ENCODE measurements at regions not wholly inside any gene's neighbourhood (a gene's known extent, or its start where the extent isn't known, plus 50 kb on each side); places are given as distances from the start of the nearest gene placed in this dataset.
A peak's percentile ranks its signal among the peaks of the same experiment; 100 is the strongest.

- 83% methylated on average over 10 of the region's 15 CpGs for WGBS (ENCODE audit: insufficient coverage)
- H3K36me3 Mint-ChIP-seq = no peaks in the 10 kb centered on the region
Measured at GRCh38 chr15:93241696-93242585, 152.9 kb upstream of the RGMA start.

GRCh38 chr15:93239993-93240392 lies 151.0 kb upstream of the RGMA start:
- H3K4me1 ChIP-seq (ENCODE audit: control insufficient read depth in 1 of 2, extremely low read depth in 1 of 2, insufficient read depth in 2 of 2, low read length in 2 of 2) = peaks cover 8 to 11% of the 10 kb centered on the region in 2 experiments
- H3K36me3 Mint-ChIP-seq = no peaks in the 10 kb centered on the region
- ATAC-seq (replicated peaks in 1 of 4) (no peak), DNase-seq (no peak)
- no peak overlapping the region for H3K4me3 ChIP-seq (ENCODE audit: control insufficient read depth in 1 of 2, extremely low read depth in 1 of 2, low read length in 1 of 2)
- no peaks in the 10 kb centered on the region for H3K9me3 ChIP-seq
- no peak overlapping the region for H3K27ac Mint-ChIP-seq
- H3K9me3 Mint-ChIP-seq = no peaks in the 10 kb centered on the region
- no peaks in the 10 kb centered on the region for H3K36me3 ChIP-seq (ENCODE audit: control insufficient read depth in 2 of 2, extremely low read depth in 1 of 2, insufficient read depth in 1 of 2, low read length in 1 of 2)
- peaks cover 13 to 15% (median 13%) of the 10 kb centered on the region in 3 donors for H3K4me1 Mint-ChIP-seq
- H3K4me3 Mint-ChIP-seq = no peak overlapping the region
- H3K27me3 ChIP-seq (replicated peaks in 1 of 2; ENCODE audit: control insufficient read depth in 2 of 2, extremely low read depth in 1 of 2, insufficient read depth in 2 of 2, low read length in 1 of 2) = peaks cover 0 to 29% of the 10 kb centered on the region in 2 experiments
- ChIA-PET CTCF (no interaction called here), POLR2A (no interaction called here)
- peaks cover 3 to 9% of the 10 kb centered on the region in 2 donors for H3K27me3 Mint-ChIP-seq
- H3K27ac ChIP-seq (ENCODE audit: low read length) = no peak overlapping the region
- WGBS (ENCODE audit: insufficient coverage) = 91% methylated on average over 3 of the region's 3 CpGs

More at GRCh38 chr15:93241696-93242585, 152.9 kb upstream of the RGMA start:
- Mint-ChIP-seq H3K27ac (no peak overlapping the region), H3K4me3 (no peak overlapping the region), H3K9me3 (no peaks in the 10 kb centered on the region), H3K4me1 (peaks cover 0 to 2% (median under 1%) of the 10 kb centered on the region in 3 donors), H3K27me3 (peaks cover 0 to 1% of the 10 kb centered on the region in 2 donors)
- ChIA-PET CTCF (no interaction called here), POLR2A (no interaction called here)
- no peaks in the 10 kb centered on the region for H3K4me1 ChIP-seq (ENCODE audit: control insufficient read depth in 1 of 2, extremely low read depth in 1 of 2, insufficient read depth in 2 of 2, low read length in 2 of 2)
- no peak overlapping the region for H3K4me3 ChIP-seq (ENCODE audit: control insufficient read depth in 1 of 2, extremely low read depth in 1 of 2, low read length in 1 of 2)
- no peaks in the 10 kb centered on the region for H3K9me3 ChIP-seq
- H3K27ac ChIP-seq (ENCODE audit: low read length) = no peak overlapping the region
- ATAC-seq (replicated peaks in 1 of 4) = no peak
- H3K27me3 ChIP-seq (replicated peaks in 1 of 2; ENCODE audit: control insufficient read depth in 2 of 2, extremely low read depth in 1 of 2, insufficient read depth in 2 of 2, low read length in 1 of 2) = peaks cover 0 to 34% of the 10 kb centered on the region in 2 experiments
- no peaks in the 10 kb centered on the region for H3K36me3 ChIP-seq (ENCODE audit: control insufficient read depth in 2 of 2, extremely low read depth in 1 of 2, insufficient read depth in 1 of 2, low read length in 1 of 2)
- no peak for DNase-seq

- Mint-ChIP-seq H3K4me1 (peaks cover 13 to 15% (median 13%) of the 10 kb centered on the region in 3 donors), H3K36me3 (no peaks in the 10 kb centered on the region), H3K4me3 (no peak overlapping the region), H3K9me3 (no peaks in the 10 kb centered on the region), H3K27ac (no peak overlapping the region), H3K27me3 (peaks cover 3 to 10% of the 10 kb centered on the region in 2 donors)
- H3K9me3 ChIP-seq = no peaks in the 10 kb centered on the region
- no peaks in the 10 kb centered on the region for H3K36me3 ChIP-seq (ENCODE audit: control insufficient read depth in 2 of 2, extremely low read depth in 1 of 2, insufficient read depth in 1 of 2, low read length in 1 of 2)
- ChIA-PET POLR2A (no interaction called here), CTCF (no interaction called here)
- H3K27ac ChIP-seq (ENCODE audit: low read length) = no peak overlapping the region
- peaks cover 8 to 12% of the 10 kb centered on the region in 2 experiments for H3K4me1 ChIP-seq (ENCODE audit: control insufficient read depth in 1 of 2, extremely low read depth in 1 of 2, insufficient read depth in 2 of 2, low read length in 2 of 2)
- ATAC-seq (replicated peaks in 1 of 4) = no peak
- peaks cover 0 to 26% of the 10 kb centered on the region in 2 experiments for H3K27me3 ChIP-seq (replicated peaks in 1 of 2; ENCODE audit: control insufficient read depth in 2 of 2, extremely low read depth in 1 of 2, insufficient read depth in 2 of 2, low read length in 1 of 2)
- 92% methylated on average over 5 of the region's 8 CpGs for WGBS (ENCODE audit: insufficient coverage)
- no peak for DNase-seq
- no peak overlapping the region for H3K4me3 ChIP-seq (ENCODE audit: control insufficient read depth in 1 of 2, extremely low read depth in 1 of 2, low read length in 1 of 2)
Measured at GRCh38 chr15:93239591-93239990, 150.6 kb upstream of the RGMA start.

GRCh38 chr15:93238641-93239040 lies 149.6 kb upstream of the RGMA start:
- 67% methylated on average over 4 of the region's 8 CpGs for WGBS (ENCODE audit: insufficient coverage)
- Mint-ChIP-seq H3K4me1 (peaks cover 13 to 15% (median 13%) of the 10 kb centered on the region in 3 donors), H3K27me3 (peaks cover 3 to 15% of the 10 kb centered on the region in 2 donors), H3K9me3 (no peaks in the 10 kb centered on the region), H3K27ac (no peak overlapping the region), H3K36me3 (no peaks in the 10 kb centered on the region), H3K4me3 (no peak overlapping the region)
- Histone ChIP-seq H3K4me1 (ENCODE audit: control insufficient read depth in 1 of 2, extremely low read depth in 1 of 2, insufficient read depth in 2 of 2, low read length in 2 of 2) (peaks cover 8 to 14% of the 10 kb centered on the region in 2 experiments), H3K9me3 (no peaks in the 10 kb centered on the region), H3K27ac (ENCODE audit: low read length) (no peak overlapping the region), H3K27me3 (replicated peaks in 1 of 2; ENCODE audit: control insufficient read depth in 2 of 2, extremely low read depth in 1 of 2, insufficient read depth in 2 of 2, low read length in 1 of 2) (peaks cover 0 to 31% of the 10 kb centered on the region in 2 experiments), H3K36me3 (ENCODE audit: control insufficient read depth in 2 of 2, extremely low read depth in 1 of 2, insufficient read depth in 1 of 2, low read length in 1 of 2) (no peaks in the 10 kb centered on the region), H3K4me3 (ENCODE audit: control insufficient read depth in 1 of 2, extremely low read depth in 1 of 2, low read length in 1 of 2) (no peak overlapping the region)
- no peak for DNase-seq
- ChIA-PET CTCF (no interaction called here), POLR2A (no interaction called here)
- no peak for ATAC-seq (replicated peaks in 1 of 4)

- Histone ChIP-seq H3K4me1 (ENCODE audit: control insufficient read depth in 1 of 2, extremely low read depth in 1 of 2, insufficient read depth in 2 of 2, low read length in 2 of 2) (peaks cover 15 to 32% of the 10 kb centered on the region in 2 experiments), H3K4me3 (ENCODE audit: control insufficient read depth in 1 of 2, extremely low read depth in 1 of 2, low read length in 1 of 2) (peak overlapping the region; percentile 12 to 72), H3K9me3 (no peaks in the 10 kb centered on the region), H3K27ac (ENCODE audit: low read length) (no peak overlapping the region), H3K36me3 (ENCODE audit: control insufficient read depth in 2 of 2, extremely low read depth in 1 of 2, insufficient read depth in 1 of 2, low read length in 1 of 2) (no peaks in the 10 kb centered on the region), H3K27me3 (replicated peaks in 1 of 2; ENCODE audit: control insufficient read depth in 2 of 2, extremely low read depth in 1 of 2, insufficient read depth in 2 of 2, low read length in 1 of 2) (peaks cover 0 to 28% of the 10 kb centered on the region in 2 experiments)
- DNase-seq (peak in 1 of 35 experiments; percentile 29), ATAC-seq (replicated peaks in 1 of 4) (no peak)
- WGBS (ENCODE audit: insufficient coverage) = 36% methylated on average over 13 of the region's 17 CpGs
- H3K27me3 Mint-ChIP-seq = peaks cover 9 to 25% of the 10 kb centered on the region in 2 donors
- peaks cover 13 to 19% (median 15%) of the 10 kb centered on the region in 3 donors for H3K4me1 Mint-ChIP-seq
- peak overlapping the region; percentile 60 to 75 (median 62) for H3K4me3 Mint-ChIP-seq
- H3K27ac Mint-ChIP-seq = no peak overlapping the region
- H3K36me3 Mint-ChIP-seq = no peaks in the 10 kb centered on the region
- no peaks in the 10 kb centered on the region for H3K9me3 Mint-ChIP-seq
- CTCF ChIA-PET = no interaction called here
- POLR2A ChIA-PET = interaction anchor here in 1 of 2 donors (0.7 kb wide), 1 partner anchor 84 kb away, joined by 5 read pairs; no protein-coding TSS in a partner anchor
Measured at GRCh38 chr15:93235926-93236780, 147.1 kb upstream of the RGMA start.

- no peak overlapping the region for H3K4me3 Mint-ChIP-seq
- Histone ChIP-seq H3K4me1 (ENCODE audit: control insufficient read depth in 1 of 2, extremely low read depth in 1 of 2, insufficient read depth in 2 of 2, low read length in 2 of 2) (peaks cover 15 to 35% of the 10 kb centered on the region in 2 experiments), H3K4me3 (ENCODE audit: control insufficient read depth in 1 of 2, extremely low read depth in 1 of 2, low read length in 1 of 2) (no peak overlapping the region), H3K36me3 (ENCODE audit: control insufficient read depth in 2 of 2, extremely low read depth in 1 of 2, insufficient read depth in 1 of 2, low read length in 1 of 2) (no peaks in the 10 kb centered on the region), H3K9me3 (no peaks in the 10 kb centered on the region), H3K27me3 (replicated peaks in 1 of 2; ENCODE audit: control insufficient read depth in 2 of 2, extremely low read depth in 1 of 2, insufficient read depth in 2 of 2, low read length in 1 of 2) (peaks cover 0 to 25% of the 10 kb centered on the region in 2 experiments), H3K27ac (ENCODE audit: low read length) (no peak overlapping the region)
- DNase-seq (no peak), ATAC-seq (replicated peaks in 1 of 4) (no peak)
- peaks cover 9 to 28% of the 10 kb centered on the region in 2 donors for H3K27me3 Mint-ChIP-seq
- no peak overlapping the region for H3K27ac Mint-ChIP-seq
- CTCF ChIA-PET = no interaction called here
- H3K4me1 Mint-ChIP-seq = peaks cover 13 to 19% (median 15%) of the 10 kb centered on the region in 3 donors
- WGBS (ENCODE audit: insufficient coverage) = 80% methylated on average over 3 of the region's 5 CpGs
- POLR2A ChIA-PET = no interaction called here
- no peaks in the 10 kb centered on the region for H3K9me3 Mint-ChIP-seq
- H3K36me3 Mint-ChIP-seq = no peaks in the 10 kb centered on the region
Measured at GRCh38 chr15:93235269-93235668, 146.3 kb upstream of the RGMA start.

Data from T-cell (primary cell).